ENCODE measurements at regions not wholly inside any gene's neighbourhood (a gene's known extent, or its start where the extent isn't known, plus 50 kb on each side); places are given as distances from the start of the nearest gene placed in this dataset.
A peak's percentile ranks its signal among the peaks of the same experiment; 100 is the strongest.
"Not testable (repeated sequence)": the region's sequence is repeated elsewhere in the genome, so short reads cannot be mapped to it uniquely, and the experiment has no call there.

- no peak for DNase-seq
Measured at GRCh38 chr15:67920524-67921240, 80.8 kb upstream of the RNU6-1 start.

- DNase-seq, result no peak
Measured at GRCh38 chr15:67922106-67922675, 82.3 kb upstream of the RNU6-1 start.

- peak; percentile 40 for DNase-seq
Measured at GRCh38 chr15:67922971-67923945, 83.4 kb upstream of the RNU6-1 start.

- no peak for DNase-seq
Measured at GRCh38 chr15:67924359-67924974, 84.6 kb upstream of the RNU6-1 start.

GRCh38 chr15:67925182-67925581 lies 85.3 kb upstream of the RNU6-1 start:
- no peak for DNase-seq

- peak; percentile 100 for DNase-seq
Measured at GRCh38 chr15:67927501-67928168, 87.8 kb upstream of the RNU6-1 start.

GRCh38 chr15:67928666-67929065 lies 88.8 kb upstream of the RNU6-1 start:
- DNase-seq, result peak; percentile 32

- no peak for DNase-seq
Measured at GRCh38 chr15:67930720-67931119, 90.9 kb upstream of the RNU6-1 start.

GRCh38 chr15:67931861-67932260 lies 92.0 kb upstream of the RNU6-1 start:
- DNase-seq, result peak; percentile 80

- not testable (repeated sequence) for DNase-seq
Measured at GRCh38 chr15:67934126-67934525, 94.3 kb upstream of the RNU6-1 start.

GRCh38 chr15:67935244-67935643 lies 95.4 kb upstream of the RNU6-1 start:
- no peak for DNase-seq

GRCh38 chr15:67936258-67936657 lies 96.4 kb upstream of the RNU6-1 start:
- DNase-seq, result no peak

GRCh38 chr15:67937153-67937761 lies 97.4 kb upstream of the RNU6-1 start:
- peak; percentile 64 for DNase-seq

- DNase-seq, result not testable (repeated sequence)
Measured at GRCh38 chr15:67939179-67939578, 99.3 kb upstream of the RNU6-1 start.

- not testable (repeated sequence) for DNase-seq
Measured at GRCh38 chr15:67939588-67940323, 99.9 kb upstream of the RNU6-1 start.

GRCh38 chr15:67940324-67940719 lies 100.5 kb upstream of the RNU6-1 start:
- DNase-seq, result no peak

- peak; percentile 78 for DNase-seq
Measured at GRCh38 chr15:67941648-67942310, 101.9 kb upstream of the RNU6-1 start.

- DNase-seq, result no peak
Measured at GRCh38 chr15:67943475-67943874, 103.6 kb upstream of the RNU6-1 start.

- DNase-seq, result no peak
Measured at GRCh38 chr15:67944010-67944641, 104.3 kb upstream of the RNU6-1 start.

- no peak for DNase-seq
Measured at GRCh38 chr15:67945131-67945530, 105.3 kb upstream of the RNU6-1 start.
